ENCODE measurements at regions not wholly inside any gene's neighbourhood (a gene's known extent, or its start where the extent isn't known, plus 50 kb on each side); places are given as distances from the start of the nearest gene placed in this dataset.

DNA sequence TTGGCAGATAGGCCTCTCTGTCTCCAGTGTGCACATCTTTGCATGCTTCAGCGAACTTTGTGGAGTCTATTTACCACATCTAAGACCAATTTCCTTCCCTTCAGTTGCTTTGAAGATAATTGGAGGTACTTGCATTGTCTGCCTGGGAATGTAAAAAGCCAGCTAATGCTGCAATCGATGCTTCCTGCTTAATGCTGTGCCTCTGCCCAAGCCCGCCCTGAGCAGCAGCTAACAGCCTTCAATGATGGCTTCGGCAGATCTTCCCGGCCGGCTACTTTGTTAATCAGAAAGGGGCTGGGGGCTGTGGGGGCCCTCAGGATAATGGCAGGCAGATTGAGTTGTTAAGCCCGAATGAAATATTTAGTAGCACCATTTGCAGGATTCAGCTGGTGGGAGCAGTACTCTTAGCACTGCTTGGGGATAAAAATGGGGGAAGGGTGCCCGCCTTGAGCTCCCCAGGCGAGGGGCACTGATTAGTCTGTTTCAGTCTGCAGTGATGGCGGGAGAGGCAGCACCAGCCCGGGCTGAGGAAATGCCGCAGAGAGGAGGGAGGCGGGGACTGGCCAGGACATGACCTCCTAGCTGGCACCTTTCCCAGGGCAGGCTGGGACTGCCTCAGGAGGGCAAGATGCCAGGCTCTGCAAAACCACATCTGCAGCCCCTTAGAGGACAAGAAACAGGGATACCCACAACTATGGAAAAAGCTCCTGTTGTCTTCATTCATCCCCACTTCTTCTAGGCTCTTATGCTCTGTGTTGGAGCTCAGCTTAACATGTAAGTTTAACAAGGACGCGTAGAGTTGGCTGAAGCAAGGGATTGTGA is 460.0 kb downstream of the BUD13 start:
- no peaks in the 10 kb centered on the region for H3K36me3 ChIP-seq (ENCODE audit: insufficient read depth)
- DNase-seq (ENCODE audit: extremely low spot score) = peak; percentile 48
- no peaks in the 10 kb centered on the region for H3K4me1 ChIP-seq (ENCODE audit: insufficient read depth)
- no peak overlapping the region for H3K4me3 ChIP-seq (ENCODE audit: low read depth, low read length)
- H3K27ac ChIP-seq (ENCODE audit: low read depth) = no peak overlapping the region
- WGBS = 13% methylated on average over 15 of the region's 15 CpGs

DNA sequence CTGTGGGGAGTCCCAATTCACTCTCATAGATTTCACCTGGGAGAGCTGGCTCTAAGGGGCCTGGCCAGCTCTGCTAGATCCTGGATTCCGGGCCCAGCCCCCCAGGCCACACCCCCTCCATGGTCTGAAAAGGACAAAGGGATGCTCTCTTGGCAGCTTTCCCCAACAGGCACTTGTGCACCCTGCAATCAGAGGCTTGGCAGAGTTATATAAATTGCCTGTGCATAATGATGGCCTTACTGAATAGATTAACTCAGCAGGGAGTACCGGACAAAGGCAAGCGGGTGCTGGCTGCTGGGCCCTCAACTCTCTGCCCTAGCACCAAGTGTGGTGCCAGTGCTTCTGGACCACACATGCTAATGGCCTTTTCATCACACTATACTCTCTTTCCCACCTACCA is 461.6 kb downstream of the BUD13 start:
- Histone ChIP-seq H3K4me3 (ENCODE audit: low read depth, low read length) (no peak overlapping the region), H3K4me1 (ENCODE audit: insufficient read depth) (no peaks in the 10 kb centered on the region), H3K27ac (ENCODE audit: low read depth) (no peak overlapping the region), H3K36me3 (ENCODE audit: insufficient read depth) (no peaks in the 10 kb centered on the region)
- DNase-seq (ENCODE audit: extremely low spot score) = no peak
- WGBS = 61% methylated on average over 3 of the region's 3 CpGs

DNA sequence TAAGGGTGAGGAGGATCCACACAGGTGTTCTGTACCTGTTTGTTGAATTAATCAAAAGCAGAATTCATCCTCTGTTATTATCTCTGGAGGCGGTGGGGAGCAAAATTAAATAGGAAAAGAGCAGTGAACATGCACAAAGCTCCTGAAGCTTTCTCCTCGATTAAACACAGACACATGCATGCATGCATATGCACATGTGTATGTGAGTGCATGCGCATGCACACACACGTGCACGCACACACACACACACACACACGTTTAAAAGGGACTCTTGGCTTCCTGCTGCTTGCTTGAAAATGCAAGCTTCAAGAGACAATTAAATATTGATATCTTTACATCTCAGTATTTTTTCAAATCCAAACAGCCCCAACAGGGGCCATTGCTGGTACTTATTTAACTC is 462.1 kb downstream of the BUD13 start:
- no peak overlapping the region for H3K27ac ChIP-seq (ENCODE audit: low read depth)
- 78% methylated on average over 6 of the region's 6 CpGs for WGBS
- no peaks in the 10 kb centered on the region for H3K4me1 ChIP-seq (ENCODE audit: insufficient read depth)
- H3K4me3 ChIP-seq (ENCODE audit: low read depth, low read length) = no peak overlapping the region
- DNase-seq (ENCODE audit: extremely low spot score) = no peak
- H3K36me3 ChIP-seq (ENCODE audit: insufficient read depth) = no peaks in the 10 kb centered on the region

DNA sequence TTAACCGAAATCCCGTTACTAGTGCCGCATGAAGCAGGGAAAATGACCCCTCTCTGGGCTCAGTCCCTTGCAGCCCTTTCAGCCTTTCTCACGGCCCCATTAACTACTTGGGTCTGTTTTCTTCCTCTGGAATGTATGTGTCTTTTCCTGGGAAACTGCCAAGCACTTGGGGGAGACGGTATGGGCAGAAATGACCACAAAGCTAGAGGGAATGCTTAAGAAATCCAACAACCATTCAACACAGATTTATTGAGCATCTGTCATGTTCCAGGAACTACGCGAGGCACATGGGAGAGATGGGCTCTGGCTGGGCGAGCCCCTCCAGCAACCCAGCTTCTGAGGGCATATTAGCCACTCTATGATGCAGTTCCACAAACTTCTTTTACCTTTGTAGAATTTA is 462.6 kb downstream of the BUD13 start:
- Histone ChIP-seq H3K36me3 (ENCODE audit: insufficient read depth) (no peaks in the 10 kb centered on the region), H3K4me1 (ENCODE audit: insufficient read depth) (no peaks in the 10 kb centered on the region), H3K4me3 (ENCODE audit: low read depth, low read length) (no peak overlapping the region), H3K27ac (ENCODE audit: low read depth) (no peak overlapping the region)
- DNase-seq (ENCODE audit: extremely low spot score) = no peak
- WGBS = 55% methylated on average over 8 of the region's 8 CpGs

DNA sequence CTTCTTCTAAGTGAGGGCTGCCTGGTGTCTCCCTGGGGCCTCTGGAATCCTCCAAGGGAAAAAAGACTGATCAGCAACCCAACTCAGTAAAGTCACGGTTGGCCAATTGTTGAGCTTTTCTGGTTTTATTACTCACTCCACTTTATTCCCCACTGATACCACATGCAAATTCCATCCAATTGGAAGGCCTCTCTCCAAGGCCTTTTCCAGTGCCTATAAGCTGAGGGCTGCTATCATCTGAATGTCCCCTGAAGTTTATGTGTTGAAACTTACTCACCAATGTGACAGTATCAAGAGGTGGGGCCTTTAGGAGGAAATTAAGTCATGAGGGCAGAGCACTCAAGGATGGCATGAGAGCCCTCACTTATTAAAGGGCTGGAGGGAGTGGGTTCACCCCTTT is 463.3 kb downstream of the BUD13 start:
- Histone ChIP-seq H3K4me3 (ENCODE audit: low read depth, low read length) (no peak overlapping the region), H3K4me1 (ENCODE audit: insufficient read depth) (no peaks in the 10 kb centered on the region), H3K27ac (ENCODE audit: low read depth) (no peak overlapping the region), H3K36me3 (ENCODE audit: insufficient read depth) (no peaks in the 10 kb centered on the region)
- WGBS = 78% methylated on average over 1 of the region's 1 CpG
- no peak for DNase-seq (ENCODE audit: extremely low spot score)

DNA sequence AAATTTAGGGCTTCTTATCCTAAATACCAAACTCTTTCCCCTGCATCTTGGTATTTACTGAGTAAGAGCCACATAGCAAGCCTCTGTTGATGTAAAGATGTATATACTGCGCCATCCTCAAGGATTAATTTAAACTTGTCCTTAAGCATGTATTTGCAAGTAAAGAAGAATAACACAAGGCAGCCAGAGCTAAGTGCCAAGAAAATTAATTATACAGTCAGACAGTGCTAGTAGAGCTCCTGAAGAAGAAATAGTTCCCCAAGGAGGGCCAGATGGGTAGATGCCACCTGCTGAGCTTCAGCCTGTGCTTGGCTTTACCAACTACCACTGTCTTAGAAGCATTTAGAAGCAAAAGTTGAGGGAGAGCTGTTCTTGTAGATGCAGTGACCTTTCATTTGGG is 470.0 kb downstream of the BUD13 start:
- no peak overlapping the region for H3K27ac ChIP-seq (ENCODE audit: low read depth)
- no peak overlapping the region for H3K4me3 ChIP-seq (ENCODE audit: low read depth, low read length)
- no peak for DNase-seq (ENCODE audit: extremely low spot score)
- H3K4me1 ChIP-seq (ENCODE audit: insufficient read depth) = no peaks in the 10 kb centered on the region
- 91% methylated on average over 1 of the region's 1 CpG for WGBS
- H3K36me3 ChIP-seq (ENCODE audit: insufficient read depth) = no peaks in the 10 kb centered on the region

DNA sequence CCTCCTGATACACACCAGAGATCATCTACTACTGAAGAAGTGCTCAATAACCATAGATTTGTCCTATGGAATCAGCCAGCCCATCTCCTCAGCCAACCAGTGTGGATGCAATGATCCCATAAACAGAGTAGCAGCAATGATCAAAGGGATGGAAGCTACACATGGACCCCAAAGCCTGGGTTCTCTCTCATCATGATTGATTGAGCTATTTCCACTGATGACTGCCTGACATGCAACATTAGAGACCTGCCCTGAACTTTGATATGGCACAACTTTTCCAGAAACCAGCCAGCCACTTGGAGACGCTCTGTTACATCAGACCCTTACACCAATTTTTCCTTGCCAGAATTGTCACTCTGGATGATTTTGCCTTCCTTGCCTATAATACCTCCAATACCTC is 471.6 kb downstream of the BUD13 start:
- WGBS = 98% methylated on average over 1 of the region's 1 CpG
- Histone ChIP-seq H3K27ac (ENCODE audit: low read depth) (no peak overlapping the region), H3K4me3 (ENCODE audit: low read depth, low read length) (no peak overlapping the region), H3K4me1 (ENCODE audit: insufficient read depth) (no peaks in the 10 kb centered on the region), H3K36me3 (ENCODE audit: insufficient read depth) (peaks cover 2% of the 10 kb centered on the region)
- DNase-seq (ENCODE audit: extremely low spot score) = no peak

DNA sequence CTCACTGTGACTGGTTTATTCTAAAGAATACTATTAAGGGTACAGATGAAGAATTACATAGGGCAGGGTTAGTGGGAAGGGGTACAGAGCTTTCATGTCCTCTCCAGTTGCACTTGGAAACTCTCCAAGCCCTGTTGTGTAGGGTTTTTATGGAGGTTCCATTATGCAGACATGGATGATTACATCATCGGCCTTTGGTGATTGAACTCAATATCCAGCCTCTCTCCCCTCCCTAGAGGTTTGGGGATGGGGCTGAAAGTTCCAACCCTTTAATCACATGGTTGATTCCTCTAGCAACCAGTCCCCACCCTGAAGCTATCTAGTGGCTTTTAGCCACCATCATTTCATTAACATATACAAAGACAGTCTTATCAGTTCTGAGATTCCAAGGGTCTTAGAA is 472.6 kb downstream of the BUD13 start:
- Histone ChIP-seq H3K36me3 (ENCODE audit: insufficient read depth) (peaks cover 2% of the 10 kb centered on the region), H3K27ac (ENCODE audit: low read depth) (no peak overlapping the region), H3K4me3 (ENCODE audit: low read depth, low read length) (no peak overlapping the region), H3K4me1 (ENCODE audit: insufficient read depth) (no peaks in the 10 kb centered on the region)
- DNase-seq (ENCODE audit: extremely low spot score) = no peak
- WGBS = 63% methylated on average over 1 of the region's 1 CpG

DNA sequence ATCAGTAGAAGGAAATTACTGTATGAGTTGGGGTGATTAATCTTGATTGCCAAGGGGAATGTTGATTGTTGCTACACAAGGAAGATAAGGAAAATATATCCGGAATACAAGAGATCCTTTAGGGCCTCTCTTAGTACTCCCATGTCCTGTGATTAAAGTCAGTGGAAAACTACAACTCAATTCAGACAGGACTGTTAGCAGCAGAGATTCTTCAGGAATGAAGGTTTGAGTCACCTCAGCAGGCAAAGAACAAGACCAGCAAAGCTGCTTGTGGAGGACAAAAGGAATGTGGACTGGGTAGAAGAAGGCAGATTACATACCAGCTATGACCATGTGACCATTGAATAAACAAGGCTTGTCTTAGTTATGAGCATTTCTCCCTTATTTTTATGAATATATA is 478.2 kb downstream of the BUD13 start:
- WGBS = 36% methylated on average over 1 of the region's 1 CpG
- DNase-seq (ENCODE audit: extremely low spot score) = no peak
- H3K27ac ChIP-seq (ENCODE audit: low read depth) = no peak overlapping the region
- H3K36me3 ChIP-seq (ENCODE audit: insufficient read depth) = peaks cover 2% of the 10 kb centered on the region
- H3K4me3 ChIP-seq (ENCODE audit: low read depth, low read length) = no peak overlapping the region
- H3K4me1 ChIP-seq (ENCODE audit: insufficient read depth) = no peaks in the 10 kb centered on the region

DNA sequence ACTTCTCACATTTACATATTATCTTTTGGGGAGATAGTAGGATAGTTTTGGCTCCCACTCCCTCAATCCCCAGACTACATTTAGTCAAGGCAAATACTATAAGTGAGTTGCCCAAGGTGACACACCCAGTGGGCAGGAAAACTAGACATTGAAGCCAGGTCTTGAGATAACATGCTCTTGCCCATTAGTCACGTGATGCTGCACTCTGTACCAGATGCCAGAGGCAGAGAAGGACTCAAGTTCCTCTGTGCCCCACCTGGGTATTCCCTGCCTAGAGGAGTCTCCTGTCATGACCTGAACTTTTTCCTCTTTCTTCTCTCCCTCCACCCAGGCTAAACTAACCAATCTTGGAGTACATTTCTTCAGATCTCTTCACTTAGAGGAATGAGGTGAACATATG is 484.9 kb downstream of the BUD13 start:
- H3K36me3 ChIP-seq (ENCODE audit: insufficient read depth) = no peaks in the 10 kb centered on the region
- H3K27ac ChIP-seq (ENCODE audit: low read depth) = no peak overlapping the region
- no peak overlapping the region for H3K4me3 ChIP-seq (ENCODE audit: low read depth, low read length)
- no peak for DNase-seq (ENCODE audit: extremely low spot score)
- no peaks in the 10 kb centered on the region for H3K4me1 ChIP-seq (ENCODE audit: insufficient read depth)
- WGBS = 70% methylated on average over 1 of the region's 1 CpG

DNA sequence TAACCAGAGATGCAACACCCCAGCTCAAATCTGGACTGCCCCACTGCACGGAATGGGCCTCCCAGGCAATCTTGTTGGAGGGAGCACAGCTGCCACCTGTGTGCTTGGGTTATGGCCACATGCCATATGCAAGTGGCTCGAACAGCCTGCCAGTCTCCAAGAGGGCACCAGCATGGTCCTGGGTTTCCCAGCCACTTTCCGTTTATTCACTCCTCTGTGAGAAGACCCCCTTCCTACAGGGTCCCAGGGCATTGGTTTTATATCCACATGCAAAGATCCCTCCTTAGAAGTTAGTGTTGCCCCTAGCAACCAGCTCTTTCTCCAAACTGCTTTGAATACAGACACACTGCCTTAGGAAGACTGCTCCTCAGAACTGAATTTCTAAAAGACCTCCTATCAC is 487.8 kb downstream of the BUD13 start:
- 56% methylated on average over 3 of the region's 3 CpGs for WGBS
- Histone ChIP-seq H3K4me1 (ENCODE audit: insufficient read depth) (no peaks in the 10 kb centered on the region), H3K4me3 (ENCODE audit: low read depth, low read length) (no peak overlapping the region)

DNA sequence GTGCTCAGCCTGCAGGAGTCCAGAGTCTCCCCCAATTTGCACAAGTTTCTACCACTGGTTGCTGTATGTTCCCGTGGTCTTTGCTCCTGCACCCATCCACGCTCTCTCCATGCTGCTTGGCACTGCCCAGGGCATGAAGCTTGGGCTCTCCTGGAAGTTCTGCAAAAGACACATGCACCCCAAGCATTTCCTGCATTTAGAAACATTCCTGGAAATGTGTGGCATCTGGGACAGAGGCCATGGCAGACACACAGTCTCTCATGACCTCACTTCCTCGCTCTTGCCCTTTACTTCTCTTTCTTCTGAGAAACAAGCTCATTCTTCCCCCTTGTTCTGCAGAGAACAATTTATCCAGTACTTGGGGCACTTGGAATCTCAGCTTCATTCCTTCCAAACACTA is 489.5 kb downstream of the BUD13 start:
- WGBS = 89% methylated on average over 3 of the region's 3 CpGs

More for the DNA sequence above, 487.8 kb downstream of the BUD13 start:
- Histone ChIP-seq H3K36me3 (ENCODE audit: insufficient read depth) (no peaks in the 10 kb centered on the region), H3K27ac (ENCODE audit: low read depth) (no peak overlapping the region)
- DNase-seq (ENCODE audit: extremely low spot score) = no peak

DNA sequence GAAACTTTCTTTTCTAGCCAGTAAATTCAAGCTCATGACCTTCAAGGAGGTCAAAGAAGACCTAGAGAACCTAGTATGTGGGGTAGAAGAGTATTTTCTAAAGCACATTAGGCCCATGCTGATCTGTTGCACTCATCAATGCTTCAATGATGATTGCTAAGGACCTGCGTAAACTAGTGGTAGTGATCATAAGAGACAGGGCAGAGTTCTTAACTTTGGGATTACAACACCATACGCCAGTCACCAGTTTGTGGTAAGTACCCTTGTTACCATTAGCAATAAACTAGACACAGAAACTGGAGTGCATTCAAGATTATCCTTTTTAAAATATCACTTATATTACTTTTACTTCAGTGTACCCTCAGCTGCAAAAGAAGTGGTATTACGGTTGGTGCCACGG is 490.3 kb downstream of the BUD13 start:
- no peak overlapping the region for H3K4me3 ChIP-seq (ENCODE audit: low read depth, low read length)
- DNase-seq (ENCODE audit: extremely low spot score) = no peak
- H3K27ac ChIP-seq (ENCODE audit: low read depth) = no peak overlapping the region
- 91% methylated on average over 4 of the region's 4 CpGs for WGBS
- no peaks in the 10 kb centered on the region for H3K36me3 ChIP-seq (ENCODE audit: insufficient read depth)
- no peaks in the 10 kb centered on the region for H3K4me1 ChIP-seq (ENCODE audit: insufficient read depth)

More for the DNA sequence above, 489.5 kb downstream of the BUD13 start:
- Histone ChIP-seq H3K27ac (ENCODE audit: low read depth) (no peak overlapping the region), H3K4me1 (ENCODE audit: insufficient read depth) (no peaks in the 10 kb centered on the region), H3K4me3 (ENCODE audit: low read depth, low read length) (no peak overlapping the region), H3K36me3 (ENCODE audit: insufficient read depth) (no peaks in the 10 kb centered on the region)
- no peak for DNase-seq (ENCODE audit: extremely low spot score)

DNA sequence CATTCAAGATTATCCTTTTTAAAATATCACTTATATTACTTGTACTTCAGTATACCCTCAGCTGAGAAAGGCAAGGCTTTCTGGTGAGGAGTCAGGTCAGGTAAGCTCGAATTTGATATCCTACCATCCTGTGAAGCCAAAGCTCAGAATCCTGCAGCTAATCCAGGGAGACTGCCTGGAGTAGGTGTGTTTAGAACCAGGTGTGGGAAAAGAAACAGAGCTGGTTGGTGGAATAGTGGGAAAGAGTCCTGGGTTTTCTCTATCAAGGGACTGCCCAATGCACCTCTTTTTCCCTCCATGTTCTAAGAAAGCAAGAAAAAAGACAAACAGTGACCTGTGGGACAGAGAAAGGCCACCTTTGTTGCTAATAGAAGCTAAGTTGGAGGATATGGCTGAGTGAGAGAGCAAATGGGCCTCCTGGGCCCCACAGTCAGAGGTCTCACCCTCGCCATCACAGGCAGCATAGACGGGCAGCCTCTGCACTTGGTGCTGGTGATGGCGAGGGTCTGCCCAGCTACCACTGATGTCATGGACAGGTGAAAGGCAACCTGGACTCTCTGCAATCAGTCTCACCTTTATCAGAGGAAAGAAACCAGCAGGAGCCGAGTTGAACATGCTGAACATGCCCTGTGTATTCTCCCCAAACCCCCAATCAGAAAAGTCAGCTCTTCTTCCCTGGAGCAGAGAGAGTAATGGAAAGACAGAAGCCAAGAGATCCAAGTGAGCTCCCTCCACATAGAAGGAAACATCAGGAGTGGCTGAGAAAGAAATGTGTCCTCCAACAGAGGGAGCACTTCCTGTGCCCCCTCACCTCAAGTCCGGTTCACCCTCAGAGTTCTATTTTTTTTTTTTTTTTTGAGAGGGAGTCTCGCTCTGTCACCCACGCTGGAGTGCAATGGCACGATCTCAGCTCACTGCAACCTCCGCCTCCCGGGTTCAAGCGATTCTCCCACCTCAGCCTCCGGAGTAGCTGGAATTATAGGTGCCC is 491.3 kb downstream of the BUD13 start:
- Histone ChIP-seq H3K4me1 (ENCODE audit: insufficient read depth) (no peaks in the 10 kb centered on the region), H3K27ac (ENCODE audit: low read depth) (no peak overlapping the region), H3K4me3 (ENCODE audit: low read depth, low read length) (no peak overlapping the region), H3K36me3 (ENCODE audit: insufficient read depth) (no peaks in the 10 kb centered on the region)
- DNase-seq (ENCODE audit: extremely low spot score) = no peak
- 85% methylated on average over 13 of the region's 13 CpGs for WGBS
